ENCODE measurements at regions not wholly inside any gene's neighbourhood (a gene's known extent, or its start where the extent isn't known, plus 50 kb on each side); places are given as distances from the start of the nearest gene placed in this dataset.

DNA sequence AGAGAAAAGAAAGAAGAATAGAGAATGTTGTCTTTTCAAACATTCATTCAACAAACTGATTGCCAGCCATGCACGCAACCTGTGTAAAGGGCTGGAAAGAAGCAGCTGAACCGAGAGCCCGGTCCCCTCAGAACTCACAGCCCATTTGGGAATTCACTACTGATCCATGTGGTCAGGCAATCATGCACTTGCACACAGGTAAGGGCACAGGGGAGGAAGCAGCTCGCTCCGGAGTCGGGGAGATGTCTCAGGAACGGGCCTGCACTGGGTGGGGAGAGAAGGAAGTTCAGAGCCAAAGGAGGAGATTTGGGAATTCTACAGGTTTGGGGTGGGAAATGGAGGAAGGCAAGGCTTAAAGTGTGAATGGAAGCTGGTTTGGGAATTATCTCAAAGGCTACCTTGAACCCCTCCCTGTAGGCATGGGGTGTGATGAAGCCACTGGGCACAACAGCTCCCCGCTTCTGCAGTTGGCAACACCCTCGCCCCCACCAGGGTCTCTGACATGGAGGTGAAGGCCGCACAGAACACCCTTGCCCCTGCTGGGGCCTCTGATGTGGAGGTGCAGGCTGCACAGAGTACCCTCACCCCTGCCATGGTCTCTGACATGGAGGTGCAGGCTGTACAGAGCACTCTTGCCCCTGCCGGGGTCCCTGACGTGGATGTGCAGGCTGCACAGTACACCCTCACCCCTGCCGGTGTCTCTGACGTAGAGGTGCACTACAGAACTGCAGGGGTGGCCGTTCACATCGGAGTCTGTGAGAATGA is 194.4 kb upstream of the RNF32 start:
- DNase-seq, result no peak

- no peak for DNase-seq
Observed at GRCh38 chr7:156442516-156442915, 198.1 kb upstream of the RNF32 start.

DNA sequence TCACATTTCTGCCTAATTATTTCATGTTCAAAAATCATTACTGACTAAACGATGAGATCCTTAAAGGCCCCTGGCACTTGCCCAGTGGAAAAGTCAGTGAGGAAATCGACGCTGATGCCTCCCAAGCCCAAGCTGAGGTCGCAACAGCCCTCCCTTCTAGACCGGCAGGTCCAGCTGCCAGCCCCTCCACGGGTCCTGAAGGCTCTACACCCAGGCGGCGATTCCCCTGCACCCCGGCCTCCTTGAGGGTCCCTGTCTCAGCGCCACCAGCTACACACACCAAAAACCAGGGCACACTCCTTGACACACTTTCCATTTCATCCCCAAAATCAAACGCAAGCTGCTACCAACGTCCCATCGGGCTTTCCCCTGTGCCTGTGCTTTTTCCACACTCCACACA is 200.1 kb upstream of the RNF32 start:
- no peak for DNase-seq

GRCh38 chr7:156438011-156438410 is 202.6 kb upstream of the RNF32 start:
- DNase-seq, result no peak

DNA sequence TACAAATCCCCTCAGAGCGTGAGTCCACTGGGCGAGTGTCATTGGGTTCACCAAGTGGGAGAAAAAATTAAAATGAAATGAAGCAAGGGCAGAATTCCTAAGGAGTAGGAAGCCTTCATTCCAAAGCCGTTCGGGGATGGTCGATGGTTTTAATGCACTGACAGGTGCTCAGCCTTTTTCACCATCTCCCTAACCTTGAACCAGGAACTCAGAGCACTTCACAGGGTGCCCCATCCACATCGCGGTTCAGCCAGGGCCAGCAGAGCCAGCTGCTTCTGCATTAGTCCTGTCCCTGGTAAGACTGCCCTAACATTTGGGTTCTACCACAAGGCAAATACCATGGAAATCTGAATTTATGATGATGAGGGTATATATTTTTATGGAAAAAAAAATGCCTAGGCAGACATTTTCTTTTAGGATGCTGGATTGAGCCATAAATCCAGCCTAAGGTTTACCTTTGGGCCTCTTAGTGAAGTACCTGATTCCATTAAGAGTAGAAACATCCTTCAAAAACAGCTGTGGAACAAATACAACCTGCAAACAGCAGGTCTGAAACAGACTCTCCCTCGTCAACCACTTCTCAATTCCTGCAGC is 203.5 kb upstream of the RNF32 start:
- no peak for DNase-seq

GRCh38 chr7:156435486-156436231 is 204.9 kb upstream of the RNF32 start:
- no peak for DNase-seq

DNA sequence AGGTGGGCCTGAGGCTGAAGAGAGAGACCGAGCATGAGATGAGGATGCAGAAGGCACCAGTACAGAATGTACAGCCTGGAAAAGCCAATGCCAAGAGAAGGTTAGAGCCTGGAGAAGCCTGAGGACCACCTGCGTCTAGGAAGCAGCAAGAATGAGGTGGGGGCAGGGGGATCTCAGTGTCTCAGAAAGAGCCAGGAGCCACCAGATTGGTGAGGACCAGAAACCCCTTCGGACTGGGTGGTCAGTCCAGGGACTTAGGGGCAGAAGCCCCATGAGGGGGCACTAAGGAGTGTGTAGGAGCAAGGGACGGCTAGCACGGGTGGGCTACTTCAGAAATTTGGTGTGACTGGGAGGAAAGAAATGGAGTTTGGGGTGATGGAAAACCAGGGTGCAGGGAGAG is 205.9 kb upstream of the RNF32 start:
- no peak for DNase-seq

GRCh38 chr7:156432018-156432417 is 208.6 kb upstream of the RNF32 start:
- DNase-seq, result no peak

- DNase-seq, result no peak
Observed at GRCh38 chr7:156430109-156430508, 210.5 kb upstream of the RNF32 start.

DNA sequence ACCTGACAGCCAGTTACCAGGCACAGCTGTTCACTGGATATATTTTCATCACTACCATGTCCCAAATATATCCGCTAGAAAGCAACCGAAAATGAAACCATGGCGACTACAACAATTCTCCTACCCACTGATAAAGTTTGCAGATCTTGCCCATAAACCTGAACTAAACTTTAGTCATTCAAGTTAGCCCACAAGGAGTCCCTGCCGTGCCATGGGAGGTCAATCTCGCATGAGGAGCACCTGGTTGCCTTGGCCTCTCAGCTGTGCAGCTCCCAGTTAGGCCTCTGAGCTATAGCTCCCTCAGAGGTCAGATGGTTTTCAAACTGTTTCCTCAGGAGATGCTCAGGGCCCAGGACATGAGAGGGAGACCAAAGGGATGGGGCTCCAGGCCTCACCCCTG is 211.1 kb upstream of the RNF32 start:
- DNase-seq, result no peak

- DNase-seq, result no peak
Observed at GRCh38 chr7:156423876-156424275, 216.7 kb upstream of the RNF32 start.

DNA sequence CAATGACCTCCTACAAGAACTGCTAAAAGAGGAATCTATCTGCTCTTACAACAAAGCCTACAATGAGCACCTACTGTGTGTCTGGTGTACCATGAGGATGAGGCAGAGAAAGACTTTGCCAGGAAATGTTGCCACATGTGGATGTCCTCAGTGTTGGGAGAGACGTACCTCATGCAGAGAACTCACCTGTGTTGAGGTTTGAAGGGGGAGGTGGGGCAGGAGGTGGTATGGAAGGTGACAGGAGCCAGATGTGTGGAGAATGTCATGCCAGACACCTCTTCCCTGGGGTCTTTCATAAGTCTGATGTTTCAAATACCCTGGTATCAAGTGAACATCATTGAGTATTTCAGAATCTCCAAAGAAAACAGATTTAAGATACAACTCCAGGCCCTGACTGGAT is 220.1 kb upstream of the RNF32 start:
- no peak for DNase-seq

GRCh38 chr7:156419782-156420181 is 220.8 kb upstream of the RNF32 start:
- DNase-seq, result no peak

- DNase-seq, result no peak
Observed at GRCh38 chr7:156402255-156402654, 238.3 kb upstream of the RNF32 start.

- no peak for DNase-seq
Observed at GRCh38 chr7:156401617-156402016, 239.0 kb upstream of the RNF32 start.

GRCh38 chr7:156400046-156400445 is 240.5 kb upstream of the RNF32 start:
- DNase-seq, result no peak

- no peak for DNase-seq
Observed at GRCh38 chr7:156397249-156397648, 243.3 kb upstream of the RNF32 start.

- DNase-seq, result no peak
Observed at GRCh38 chr7:156389116-156389692, 251.4 kb upstream of the RNF32 start.

- no peak for DNase-seq
Observed at GRCh38 chr7:156386097-156386496, 254.5 kb upstream of the RNF32 start.

DNA sequence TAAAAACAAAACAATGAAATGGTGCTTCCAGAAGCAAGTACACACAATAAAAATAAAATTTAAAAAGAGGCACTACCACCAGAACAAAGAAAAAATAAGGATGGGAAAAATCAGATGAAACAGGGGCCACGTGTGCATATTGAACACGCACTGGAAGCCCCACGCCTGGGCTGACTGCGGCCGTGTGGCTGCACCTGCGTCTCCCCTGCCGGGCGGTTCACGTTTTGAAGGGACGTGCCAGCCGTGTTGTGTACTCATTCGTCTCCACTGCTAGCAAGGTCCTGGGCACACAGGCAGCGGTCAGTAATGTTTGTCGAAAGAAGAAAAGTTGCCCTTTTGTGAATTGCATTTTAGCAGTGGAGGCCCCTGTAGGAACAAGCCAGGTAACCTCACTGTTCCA is 255.9 kb upstream of the RNF32 start:
- no peak for DNase-seq

DNA sequence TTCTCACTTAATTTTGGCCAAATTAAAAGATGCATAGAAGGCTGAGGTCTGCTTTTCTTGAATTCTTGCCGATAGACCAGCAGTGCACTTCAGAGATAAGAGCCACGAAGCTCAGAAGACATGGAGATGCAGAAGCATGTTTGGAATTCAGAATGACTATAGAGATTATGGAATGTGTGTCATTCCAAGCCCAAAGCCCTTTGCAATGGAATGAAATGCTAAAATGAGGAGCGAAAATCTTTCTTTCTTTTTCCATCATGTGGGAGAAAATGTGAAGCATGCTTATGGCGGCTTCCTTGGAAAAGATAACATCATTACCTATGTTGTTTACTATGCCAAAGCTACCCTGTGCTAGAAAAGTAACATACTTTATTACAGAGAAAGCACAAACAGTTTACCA is 257.0 kb upstream of the RNF32 start:
- no peak for DNase-seq

GRCh38 chr7:156380261-156380660 is 260.3 kb upstream of the RNF32 start:
- no peak for DNase-seq

GRCh38 chr7:156379324-156380070 is 261.1 kb upstream of the RNF32 start:
- no peak for DNase-seq
